ENCODE measurements at regions not wholly inside any gene's neighbourhood (a gene's known extent, or its start where the extent isn't known, plus 50 kb on each side); places are given as distances from the start of the nearest gene placed in this dataset.

DNA sequence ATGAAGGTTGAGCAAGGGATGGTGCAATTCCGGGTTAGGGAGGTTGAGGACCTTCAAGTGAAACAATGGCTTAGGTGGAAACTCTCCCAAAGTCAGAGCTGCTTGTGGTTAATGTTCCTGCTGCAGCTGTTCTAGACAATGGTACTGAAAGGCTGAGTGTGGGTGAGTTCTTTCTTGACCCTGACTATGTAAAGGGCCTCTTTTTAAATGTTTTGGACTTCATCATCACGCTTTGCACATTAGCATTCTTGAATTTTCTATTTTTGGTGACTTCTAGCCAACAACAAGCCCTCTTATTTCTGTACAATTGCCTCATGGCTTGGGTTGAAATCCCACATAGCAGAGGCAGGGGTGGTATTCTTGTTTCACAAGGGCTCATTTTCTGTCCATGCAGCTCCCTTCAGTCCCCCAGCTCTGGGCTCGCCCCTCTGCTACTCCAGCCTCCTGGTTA, 136.3 kb upstream of the ANKRD55 start:
- DNase-seq (ENCODE audit: low spot score): no peak
- TF ChIP-seq, protein P1, sequence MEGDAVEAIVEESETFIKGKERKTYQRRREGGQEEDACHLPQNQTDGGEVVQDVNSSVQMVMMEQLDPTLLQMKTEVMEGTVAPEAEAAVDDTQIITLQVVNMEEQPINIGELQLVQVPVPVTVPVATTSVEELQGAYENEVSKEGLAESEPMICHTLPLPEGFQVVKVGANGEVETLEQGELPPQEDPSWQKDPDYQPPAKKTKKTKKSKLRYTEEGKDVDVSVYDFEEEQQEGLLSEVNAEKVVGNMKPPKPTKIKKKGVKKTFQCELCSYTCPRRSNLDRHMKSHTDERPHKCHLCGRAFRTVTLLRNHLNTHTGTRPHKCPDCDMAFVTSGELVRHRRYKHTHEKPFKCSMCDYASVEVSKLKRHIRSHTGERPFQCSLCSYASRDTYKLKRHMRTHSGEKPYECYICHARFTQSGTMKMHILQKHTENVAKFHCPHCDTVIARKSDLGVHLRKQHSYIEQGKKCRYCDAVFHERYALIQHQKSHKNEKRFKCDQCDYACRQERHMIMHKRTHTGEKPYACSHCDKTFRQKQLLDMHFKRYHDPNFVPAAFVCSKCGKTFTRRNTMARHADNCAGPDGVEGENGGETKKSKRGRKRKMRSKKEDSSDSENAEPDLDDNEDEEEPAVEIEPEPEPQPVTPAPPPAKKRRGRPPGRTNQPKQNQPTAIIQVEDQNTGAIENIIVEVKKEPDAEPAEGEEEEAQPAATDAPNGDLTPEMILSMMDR (IDR thresholded peaks at IDR 0.05; ENCODE audit: extremely low read depth, missing control alignments): no peak

DNA sequence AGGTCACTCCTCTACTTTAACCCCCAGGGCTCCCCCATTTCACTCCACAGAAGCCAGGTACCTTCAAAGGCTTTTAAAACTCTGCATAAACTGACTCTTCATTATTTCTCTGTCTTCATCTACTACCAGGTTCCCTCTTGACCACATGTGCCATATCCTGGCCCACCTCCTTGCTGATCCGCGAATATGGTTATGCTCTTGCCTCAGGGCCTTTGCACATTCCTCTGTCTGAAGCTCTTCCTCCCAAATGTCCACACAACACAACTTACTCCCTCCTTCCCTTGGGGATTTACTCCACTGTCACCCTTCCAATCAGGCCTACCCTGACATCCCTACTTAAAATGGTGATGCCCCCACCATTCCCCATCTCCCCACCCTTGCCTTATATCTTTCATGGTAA, 134.6 kb upstream of the ANKRD55 start:
- DNase-seq (ENCODE audit: low spot score): no peak
- TF ChIP-seq, protein P1 (IDR thresholded peaks at IDR 0.05; ENCODE audit: extremely low read depth, missing control alignments): no peak

DNA sequence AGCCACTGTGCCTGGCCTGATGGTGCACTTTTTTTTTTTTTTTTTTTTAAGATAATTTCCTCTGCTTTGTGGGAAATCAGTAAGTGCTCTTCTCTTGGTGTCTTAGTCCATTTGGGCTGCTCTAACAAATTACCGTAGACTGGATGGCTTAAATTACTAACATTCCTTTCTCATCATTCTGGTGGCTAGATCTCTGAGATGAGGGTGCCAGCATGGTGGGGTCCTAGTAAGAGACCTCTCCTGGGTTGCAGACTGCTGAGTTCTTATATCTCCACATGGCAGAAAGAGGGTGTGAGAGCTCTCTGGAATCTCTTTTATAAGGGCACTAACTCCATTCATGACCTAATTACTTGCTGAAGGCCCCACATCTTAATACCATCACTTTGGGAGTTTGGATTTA, 133.9 kb upstream of the ANKRD55 start:
- TF ChIP-seq, protein P1 (IDR thresholded peaks at IDR 0.05; ENCODE audit: extremely low read depth, missing control alignments): no peak
- DNase-seq (ENCODE audit: low spot score): no peak

DNA sequence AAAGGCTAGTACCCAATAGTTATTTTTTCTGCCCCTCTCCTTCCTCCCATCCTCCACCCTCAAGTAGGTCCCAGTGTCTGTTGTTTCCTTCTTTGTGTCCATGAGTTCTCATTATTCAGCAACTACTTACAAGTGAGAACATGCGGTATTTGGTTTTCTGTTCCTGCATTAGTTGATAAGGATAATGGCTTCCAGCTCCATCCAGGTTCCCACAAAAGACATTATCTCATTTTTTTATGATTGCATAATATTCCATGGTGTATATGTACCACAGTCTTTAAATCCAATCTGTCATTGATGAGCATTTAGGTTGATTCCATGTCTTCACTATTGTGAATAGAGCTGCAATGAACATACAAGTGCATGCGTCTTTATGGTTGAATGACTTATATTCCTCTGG, 128.3 kb upstream of the ANKRD55 start:
- DNase-seq (ENCODE audit: low spot score): no peak
- TF ChIP-seq, protein P1 (IDR thresholded peaks at IDR 0.05; ENCODE audit: extremely low read depth, missing control alignments): no peak

DNA sequence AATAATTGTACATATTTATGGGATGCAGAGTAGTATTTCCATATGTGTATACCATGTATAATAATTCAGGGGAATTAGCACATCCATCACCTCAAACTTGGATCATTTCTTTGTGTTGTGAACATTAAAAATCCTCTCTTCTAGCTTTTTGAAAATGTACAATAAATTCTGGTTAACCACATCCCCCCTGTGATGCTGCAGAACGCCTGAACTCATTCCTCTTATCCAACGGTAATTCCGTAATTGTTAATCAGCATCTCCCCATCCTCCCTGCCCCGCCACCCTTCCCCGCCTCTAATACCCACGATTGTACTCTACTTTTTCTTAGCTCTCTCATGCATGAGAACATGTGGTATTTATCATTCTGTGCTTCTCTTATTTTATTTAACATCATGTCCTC, 127.7 kb upstream of the ANKRD55 start:
- DNase-seq (ENCODE audit: low spot score): no peak
- TF ChIP-seq, protein P1 (IDR thresholded peaks at IDR 0.05; ENCODE audit: extremely low read depth, missing control alignments): no peak

DNA sequence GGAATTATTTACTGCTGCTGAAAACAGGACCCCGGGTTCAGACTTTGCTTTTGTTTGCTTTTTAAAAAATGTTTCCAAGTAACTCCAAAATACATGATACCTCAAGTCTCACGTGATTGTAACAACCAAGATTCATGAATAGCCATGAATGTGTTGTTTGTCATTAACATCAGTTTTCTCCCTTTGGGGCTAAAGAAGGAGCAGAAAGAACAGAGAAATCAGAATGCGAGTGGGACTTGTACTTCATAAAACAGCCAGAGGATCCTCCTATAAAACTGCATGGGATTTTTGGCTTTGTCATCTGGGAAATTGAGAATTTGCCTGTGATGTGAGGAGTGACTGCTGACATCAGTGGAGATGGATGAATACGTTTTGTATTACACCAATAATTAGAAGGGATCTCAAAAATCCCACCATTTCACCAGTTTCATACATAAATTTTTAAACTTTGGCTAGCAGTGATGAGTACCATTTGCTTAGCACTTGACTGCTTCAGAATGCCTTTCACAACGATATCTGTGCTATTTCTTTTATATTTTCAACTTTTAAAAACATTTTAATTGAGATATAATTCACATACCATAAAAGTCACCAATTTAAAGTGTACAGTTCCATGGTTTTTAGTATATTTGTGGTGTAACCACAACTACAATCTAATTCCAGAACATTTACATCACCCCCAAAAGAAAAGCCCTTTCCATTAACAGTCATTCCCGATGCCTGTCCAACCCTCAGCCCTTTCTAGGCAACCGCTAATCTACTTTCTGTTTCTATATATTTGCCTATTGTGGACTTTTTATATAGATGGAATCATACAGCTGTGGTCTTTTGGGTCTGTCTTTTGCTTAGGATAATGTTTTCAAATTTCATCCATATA, 126.9 kb upstream of the ANKRD55 start:
- no peak for DNase-seq (ENCODE audit: low spot score)
- TF ChIP-seq, protein P1 (IDR thresholded peaks at IDR 0.05; ENCODE audit: extremely low read depth, missing control alignments): no peak

Measured in GM20000 (cell line).